ENCODE measurements at regions not wholly inside any gene's neighbourhood (a gene's known extent, or its start where the extent isn't known, plus 50 kb on each side); places are given as distances from the start of the nearest gene placed in this dataset.

DNA sequence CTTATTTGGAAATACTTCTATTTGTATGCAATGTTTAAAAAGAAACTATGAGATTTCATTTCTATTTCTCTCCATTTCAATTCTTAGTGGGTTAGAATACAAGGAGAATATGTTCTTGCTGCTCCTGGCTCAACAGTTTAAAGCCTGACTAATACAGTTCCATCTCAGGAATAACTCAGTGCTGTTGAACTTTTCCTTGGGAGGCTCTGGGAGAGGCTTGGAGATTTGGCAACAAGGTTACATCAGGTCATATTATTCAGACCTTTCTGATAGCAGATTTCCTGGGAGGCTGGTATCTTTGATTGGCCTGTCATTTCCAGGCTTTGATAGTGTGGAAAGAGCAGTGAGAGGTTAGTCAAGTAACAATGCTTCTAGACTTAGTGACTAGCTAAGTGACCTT is 481.7 kb upstream of the KLF4 start:
- no peak for DNase-seq

DNA sequence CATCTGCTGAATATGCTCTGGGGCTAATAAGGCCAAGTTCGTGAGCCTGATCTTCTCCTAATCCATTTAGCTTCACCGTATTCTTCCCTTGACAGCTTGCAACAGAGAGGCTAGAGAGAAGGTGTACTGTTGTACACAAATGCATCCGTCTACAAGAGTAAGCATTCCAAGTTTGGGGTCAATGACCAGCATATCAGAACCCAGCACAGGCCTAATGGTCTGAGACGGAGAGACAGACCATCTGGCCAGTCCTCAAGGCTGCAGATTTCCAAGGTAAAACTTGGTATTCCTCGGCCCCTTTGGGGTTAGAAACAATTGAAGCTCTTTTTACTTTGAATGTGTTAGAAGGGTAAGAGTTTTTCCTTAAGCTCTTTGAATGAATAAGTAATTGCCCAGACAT is 481.2 kb upstream of the KLF4 start:
- DNase-seq = no peak

DNA sequence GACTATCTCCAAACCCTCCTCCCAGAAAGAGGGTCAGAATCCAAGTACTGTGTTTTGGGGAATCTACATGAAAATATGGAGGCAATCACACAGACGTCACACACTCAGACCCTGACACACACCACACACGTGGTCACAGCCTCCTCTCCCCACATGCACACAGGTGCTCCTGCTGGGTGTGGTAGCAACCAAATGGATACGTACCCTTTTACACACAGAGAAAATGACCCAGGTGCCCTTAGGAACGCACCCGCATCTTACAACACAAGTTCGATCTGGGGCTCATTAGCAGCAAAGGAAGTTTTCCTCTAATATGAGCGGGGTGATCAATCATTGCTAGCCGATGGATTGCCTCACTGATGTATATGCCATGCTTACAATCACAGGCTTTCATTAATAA is 480.2 kb upstream of the KLF4 start:
- DNase-seq = no peak

DNA sequence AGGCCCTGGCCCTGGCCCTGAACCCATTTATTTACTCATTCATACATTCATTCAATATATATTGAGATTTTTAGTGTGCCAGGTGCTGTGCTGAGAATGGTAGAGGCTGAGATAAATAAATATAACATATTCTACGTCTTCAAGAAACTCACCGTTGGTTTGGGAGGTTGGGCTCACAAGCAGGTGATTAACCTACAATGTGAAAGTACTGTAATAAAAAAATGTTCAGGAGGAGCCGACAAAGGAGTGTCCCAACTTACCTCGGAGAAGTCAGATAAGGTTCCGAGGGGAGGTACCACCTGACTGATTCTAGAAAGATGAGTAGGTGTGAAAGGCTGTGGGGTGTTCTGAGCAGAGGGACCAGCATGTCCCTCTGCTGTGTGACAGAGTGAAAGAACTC is 479.6 kb upstream of the KLF4 start:
- no peak for DNase-seq

DNA sequence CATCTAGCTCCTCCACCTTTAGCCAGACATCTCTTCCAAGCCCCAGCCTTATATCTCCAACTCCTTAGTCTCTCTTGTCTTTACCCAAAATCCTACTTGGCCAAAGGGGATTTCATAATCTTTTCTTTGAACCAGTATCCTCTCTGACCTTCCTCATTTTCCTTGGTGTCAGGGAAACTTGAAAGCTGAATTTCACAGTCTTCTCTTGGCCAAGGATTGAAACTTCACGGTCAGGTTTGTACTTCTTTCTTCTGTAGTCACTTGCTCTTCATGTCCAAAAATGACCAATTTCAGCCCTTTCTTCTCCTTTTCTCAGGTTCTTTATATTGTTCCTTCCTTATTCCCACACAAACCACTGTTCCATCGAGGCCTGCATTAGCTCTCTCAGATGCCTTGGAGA is 473.7 kb upstream of the KLF4 start:
- DNase-seq = no peak

DNA sequence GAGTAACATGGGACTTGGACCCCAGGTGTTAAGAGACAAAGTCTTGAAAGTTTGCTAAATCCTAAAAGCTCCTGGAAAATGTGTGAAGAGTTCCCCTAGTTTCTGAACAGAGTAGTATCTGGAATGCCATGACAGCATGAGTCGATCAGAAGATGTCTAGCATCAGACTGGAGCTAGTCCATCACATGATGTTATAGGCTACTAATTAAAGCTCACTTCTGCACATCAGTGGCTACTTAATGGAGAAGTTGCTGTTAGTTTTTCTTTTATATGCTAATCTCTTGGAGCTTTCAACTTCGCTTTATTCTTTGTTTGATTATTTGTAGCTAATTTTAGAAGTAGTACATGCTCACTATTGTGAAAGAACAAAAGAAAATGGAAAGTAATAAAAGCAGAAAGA is 471.3 kb upstream of the KLF4 start:
- no peak for DNase-seq

DNA sequence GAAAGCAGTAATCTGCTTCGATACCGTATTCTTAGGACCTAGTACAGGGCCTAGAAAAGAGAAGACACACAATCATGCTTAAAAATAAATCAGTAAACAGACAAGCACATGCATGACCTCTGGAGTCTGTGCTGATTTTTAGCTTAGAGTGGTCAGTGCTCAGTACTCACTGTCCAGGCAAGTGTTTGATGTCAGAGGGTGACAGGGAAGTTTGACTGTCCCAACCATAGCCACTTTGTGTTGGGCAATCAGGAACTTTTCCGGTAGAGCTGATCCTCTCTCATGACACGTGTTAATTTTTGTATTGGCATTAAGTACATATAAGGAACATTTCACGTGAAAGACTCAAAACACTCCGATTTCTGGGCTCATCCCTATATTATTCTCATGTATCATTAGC is 464.7 kb upstream of the KLF4 start:
- DNase-seq = no peak

DNA sequence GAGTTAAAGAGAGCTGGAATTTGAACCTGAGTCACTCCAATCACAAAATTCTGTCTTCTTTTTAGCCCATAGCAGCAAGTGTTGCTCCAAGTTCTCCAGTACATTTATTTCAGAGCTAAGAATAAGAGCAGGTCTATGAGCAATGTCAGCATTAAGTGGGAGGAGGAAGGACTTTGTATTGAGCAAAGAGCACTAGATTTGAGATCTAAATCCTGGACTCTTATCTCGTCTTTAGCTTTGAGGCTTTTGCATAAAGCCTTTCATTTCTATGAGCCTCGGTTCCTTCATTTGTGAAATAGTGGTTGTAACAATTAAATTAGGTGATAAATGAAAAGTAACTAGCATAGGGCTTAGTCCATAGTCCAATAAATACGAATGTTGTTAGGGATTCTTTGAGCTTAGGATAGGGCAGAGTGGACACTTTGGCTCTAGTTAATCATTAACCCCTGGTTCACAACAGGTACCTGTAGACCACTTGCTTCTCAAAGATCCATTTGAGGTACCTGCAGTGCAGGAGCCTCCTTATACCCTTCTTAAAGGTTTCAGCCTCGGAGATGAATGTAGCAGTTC is 464.1 kb upstream of the KLF4 start:
- DNase-seq = no peak

DNA sequence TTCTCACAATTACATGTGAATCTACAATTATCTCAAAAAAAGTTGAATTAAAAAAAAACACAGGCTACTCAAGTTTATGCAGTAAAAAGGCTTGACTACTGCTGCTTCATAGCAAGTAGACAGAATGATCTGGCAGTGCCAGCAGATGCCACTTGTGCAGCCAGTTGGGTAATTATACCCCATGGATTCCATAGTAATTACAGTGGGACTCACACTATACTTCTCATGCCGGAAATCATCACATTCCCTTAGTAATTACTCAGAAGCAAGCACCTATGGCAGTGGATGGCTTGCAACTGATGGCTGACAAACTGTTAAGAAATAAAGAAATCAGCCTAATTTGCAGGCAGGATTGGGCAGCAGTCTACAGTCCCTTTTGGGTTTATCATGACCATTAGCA is 463.2 kb upstream of the KLF4 start:
- DNase-seq = no peak

DNA sequence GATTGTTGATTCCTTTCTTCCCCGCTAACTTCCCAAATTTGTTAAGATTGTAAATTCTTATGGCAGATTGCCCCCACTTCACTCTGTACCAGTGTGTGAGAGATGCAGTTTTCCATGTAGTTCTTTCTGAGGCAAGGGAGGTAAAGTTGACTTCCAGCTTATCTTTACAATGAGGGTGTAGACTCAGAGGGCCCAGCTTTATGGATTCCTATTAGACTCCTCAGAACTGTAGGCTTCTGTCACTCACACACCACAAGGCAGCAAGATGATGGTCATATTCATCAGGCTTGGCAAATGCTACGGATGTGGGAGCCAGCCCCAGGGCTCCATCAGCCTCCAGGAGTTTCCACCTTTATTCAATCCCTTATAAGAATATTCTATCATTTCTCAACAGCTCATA is 461.9 kb upstream of the KLF4 start:
- no peak for DNase-seq

DNA sequence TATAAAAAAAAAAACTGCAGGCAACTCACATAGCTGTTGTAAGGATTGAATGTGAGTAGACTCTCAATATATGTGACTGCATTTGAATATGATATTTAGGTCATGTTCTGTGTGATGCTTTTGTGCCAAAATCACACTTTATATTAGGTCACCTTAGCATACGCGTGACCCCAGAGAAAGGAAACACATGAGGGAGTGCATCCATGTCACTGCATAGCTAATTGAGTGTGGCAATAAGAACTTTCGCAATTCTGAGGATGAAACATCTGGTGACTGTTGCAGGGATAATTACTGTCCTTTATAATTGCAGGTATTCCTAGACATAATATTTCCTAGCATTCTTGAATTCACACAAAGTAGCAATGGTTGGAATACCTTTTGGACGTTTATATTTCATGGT is 459.5 kb upstream of the KLF4 start:
- no peak for DNase-seq

DNA sequence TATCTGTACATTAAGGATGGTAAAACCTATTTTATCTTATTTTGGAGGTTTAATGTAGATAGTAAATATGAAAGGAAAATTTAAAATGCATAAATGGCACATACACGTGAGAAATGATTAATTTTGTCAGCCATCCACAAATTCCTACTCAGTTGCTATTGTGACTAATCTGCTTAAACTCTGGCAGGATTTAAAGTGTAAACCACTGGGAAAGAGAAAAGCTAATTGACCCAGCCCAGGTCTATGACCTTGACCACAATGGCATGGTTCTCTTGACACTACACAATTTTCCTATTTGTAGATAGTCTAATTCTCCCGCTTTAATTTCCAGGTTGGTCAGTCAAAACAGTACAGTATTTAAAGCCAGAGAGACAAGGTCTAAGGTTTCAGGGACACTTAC is 459.0 kb upstream of the KLF4 start:
- no peak for DNase-seq

DNA sequence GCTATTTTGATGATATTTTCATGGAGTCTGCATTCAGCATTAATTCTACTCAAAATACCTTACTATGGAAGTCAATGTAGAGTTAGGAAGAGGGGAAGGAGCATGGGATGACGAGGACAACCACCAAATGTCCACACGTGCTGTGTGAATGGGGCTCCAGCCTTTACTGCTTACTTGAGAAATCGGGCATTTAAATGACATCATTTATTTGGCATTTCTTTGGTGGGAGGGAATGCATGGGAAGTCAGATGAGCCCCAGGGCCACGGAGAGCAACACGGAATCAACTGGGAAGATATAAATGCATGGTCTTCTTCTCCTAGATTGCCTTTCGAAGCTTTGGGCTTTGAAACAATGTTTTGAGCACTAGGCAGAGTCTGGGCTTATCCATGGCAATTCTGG is 458.5 kb upstream of the KLF4 start:
- DNase-seq = no peak

DNA sequence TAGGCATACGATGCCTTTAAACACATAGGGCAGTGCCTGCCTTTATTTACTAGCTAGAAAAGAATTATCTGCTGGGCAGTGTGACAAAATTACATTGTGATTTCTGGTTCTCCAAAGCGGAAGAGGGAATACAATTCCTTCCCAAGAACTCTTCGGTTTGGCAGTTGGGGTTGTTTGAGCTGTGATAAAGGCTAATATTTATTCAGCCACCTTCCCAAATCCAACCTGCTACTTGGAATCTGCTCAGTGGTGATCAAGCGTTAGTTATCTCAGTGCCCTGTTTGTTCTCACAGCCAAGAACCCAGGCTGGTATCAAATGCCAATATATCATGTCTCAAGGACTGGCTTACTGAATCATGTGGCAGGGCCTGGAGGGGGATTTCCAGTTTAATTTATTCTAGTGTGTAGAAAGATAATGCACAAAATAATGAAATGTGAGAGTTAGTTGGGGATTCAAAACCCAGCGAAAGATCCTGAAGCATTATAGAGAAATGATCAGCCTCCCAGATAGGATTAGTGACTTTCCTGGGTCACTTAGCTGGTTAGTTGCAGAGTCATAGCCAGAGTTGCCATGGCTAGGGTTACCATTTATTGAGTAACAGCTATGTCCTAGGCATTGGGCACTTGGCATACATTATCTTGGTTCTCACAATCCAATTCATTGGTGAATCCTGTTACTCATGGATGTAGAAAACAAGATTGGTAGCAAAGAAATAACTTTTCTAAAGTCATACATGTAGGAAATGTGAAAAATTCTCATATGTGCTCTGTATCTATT is 457.0 kb upstream of the KLF4 start:
- DNase-seq = no peak

DNA sequence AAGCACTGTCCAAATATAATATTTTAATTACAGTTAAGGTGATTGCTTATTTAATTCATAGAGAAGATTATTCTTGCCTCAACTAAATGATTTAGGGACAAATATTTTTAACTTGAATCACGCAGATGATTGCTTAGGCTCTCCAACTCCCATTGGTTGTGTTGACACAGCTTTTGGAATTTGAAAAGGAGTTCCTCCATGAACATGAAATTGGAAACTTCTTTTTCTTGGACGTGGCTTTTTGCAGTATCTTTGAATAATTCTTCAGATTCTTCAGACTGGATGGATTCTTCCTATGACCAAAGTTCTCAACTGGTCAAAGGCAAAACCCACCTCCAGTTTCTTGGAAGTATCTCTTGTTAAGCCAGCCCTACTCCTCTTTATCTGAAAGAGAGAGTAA is 456.4 kb upstream of the KLF4 start:
- no peak for DNase-seq

DNA sequence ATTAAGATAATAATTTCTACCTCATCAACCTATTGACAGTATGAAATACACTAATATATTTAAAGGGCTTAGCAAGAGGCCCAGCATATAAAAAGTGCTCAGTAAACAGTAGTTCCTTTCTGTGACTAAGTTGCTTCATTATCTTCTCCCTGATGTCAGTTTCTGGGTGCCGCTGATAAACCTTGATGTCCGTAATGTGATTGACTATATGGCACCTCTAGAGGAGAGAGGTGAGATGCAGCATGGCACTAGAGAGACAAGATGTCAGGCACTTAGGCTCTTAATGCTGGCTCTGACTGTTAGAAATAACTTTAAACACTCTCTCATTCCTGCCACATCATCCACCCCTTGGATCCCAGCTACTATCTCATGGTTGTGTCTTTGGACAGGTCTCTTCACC is 455.9 kb upstream of the KLF4 start:
- DNase-seq = no peak

DNA sequence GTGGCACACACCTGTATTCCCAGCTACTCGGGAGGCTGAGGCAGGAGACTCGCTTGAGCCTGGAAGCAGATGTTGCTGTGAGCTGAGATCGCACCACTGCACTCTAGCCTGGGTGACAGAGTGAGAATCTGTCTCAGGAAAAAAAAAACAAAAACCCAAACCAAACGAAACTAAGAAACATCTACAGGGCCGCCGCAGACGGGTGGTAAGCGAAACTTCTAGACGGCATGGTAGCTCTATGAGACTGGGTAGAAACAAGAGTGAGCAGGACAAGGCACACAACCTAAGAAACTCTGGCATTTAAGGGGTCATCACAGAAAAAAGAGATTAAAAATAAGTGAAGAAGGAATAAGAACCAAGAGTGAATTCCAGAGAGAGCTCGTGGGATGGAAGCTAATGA is 454.8 kb upstream of the KLF4 start:
- no peak for DNase-seq

DNA sequence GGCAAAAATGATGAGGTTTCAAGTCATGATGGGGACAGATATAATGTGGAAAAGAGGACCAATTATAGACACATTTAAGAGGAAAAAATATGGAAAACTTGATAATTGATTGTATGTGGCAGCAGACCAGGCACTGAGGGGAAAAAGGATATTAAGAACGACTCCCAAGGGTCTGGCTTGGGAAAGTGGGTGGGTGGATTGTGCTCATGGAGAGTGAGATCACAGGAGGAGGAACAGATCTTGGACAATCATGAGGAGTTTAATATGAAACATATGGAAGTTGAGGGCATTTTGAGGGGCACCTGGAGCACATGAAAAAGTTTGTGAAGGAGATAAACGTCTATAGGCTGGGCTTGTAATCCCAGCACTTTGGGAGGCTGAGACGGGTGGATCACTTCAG is 454.3 kb upstream of the KLF4 start:
- no peak for DNase-seq

DNA sequence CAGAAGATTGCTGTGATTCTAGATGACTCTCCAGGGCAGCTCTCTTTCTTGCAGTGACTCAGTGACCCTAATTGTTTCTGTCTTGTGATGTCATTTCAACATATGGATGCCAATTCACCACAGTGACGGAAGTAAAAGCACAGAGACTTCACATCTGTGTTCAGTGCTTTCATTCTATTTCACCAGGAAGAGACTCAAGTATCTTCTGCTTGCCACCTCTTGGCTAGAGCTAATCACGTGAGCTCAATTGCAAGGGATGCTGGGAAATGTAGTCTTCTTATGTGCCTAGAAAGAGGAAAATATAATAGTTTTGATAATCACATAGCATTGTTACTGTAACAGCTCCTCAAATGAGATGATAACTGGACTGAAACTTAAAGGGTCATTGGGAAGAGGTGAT is 453.3 kb upstream of the KLF4 start:
- no peak for DNase-seq

DNA sequence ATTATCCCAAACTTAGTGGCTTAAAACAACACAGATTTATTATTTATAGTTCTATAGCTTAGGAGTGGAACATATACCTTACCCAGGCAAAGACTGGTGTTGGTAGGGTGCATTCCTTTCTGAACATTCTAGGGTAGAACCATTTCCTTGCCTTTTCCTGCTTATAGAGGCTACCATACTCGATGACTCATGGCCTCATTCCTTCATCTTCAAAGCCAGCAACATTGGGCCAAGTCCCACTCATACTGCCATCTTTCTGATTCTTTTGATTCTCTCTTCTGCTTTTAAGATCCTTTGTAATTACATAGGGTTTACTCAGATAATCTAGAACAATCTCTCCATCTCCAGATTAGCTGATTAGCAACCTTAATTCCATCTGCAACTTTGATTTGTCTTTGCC is 452.7 kb upstream of the KLF4 start:
- no peak for DNase-seq

DNA sequence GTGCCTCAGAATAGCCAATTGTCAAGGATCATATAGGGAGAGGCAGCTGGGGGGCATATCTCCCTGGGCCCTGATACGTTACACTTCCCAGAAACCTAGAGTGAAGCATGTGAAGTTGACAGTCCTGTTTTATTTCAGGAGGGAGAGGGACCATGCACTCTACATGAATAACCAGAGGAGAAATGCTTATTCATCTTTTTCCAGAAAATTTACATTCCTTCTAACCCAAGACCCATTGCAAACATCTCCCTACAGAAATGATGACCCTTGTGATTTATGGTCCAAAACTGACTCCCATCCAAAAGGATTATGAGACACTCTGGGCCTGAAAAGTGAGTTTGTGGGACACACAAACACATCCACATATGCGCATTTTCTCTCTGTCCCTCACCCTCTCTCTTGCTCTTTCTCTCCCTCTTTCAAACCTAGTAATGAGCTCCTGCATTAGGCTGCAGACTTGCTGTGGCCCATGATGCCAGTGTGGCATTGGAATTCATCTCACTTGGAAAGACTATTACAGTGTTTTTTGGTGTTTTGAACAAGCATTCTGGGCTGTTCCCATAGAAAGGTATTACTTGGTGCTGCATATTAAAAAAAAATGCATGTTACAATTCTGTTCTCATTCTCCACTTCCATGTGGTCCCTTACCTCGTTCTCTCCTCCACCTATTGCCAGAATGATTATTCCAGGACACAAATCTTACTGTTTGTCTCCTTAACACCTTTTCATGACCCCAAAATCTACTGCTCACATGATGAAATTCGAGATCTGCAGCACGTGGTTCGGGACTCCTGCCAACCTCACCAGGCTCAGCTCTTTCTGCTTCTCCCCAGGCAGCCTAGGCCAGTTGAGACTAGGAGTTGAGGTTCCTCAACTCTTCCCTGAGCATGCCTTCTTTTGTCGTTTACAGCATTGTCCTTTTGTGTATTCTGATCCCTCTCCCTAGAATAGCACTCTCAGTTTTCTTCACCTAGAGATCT is 451.3 kb upstream of the KLF4 start:
- no peak for DNase-seq

DNA sequence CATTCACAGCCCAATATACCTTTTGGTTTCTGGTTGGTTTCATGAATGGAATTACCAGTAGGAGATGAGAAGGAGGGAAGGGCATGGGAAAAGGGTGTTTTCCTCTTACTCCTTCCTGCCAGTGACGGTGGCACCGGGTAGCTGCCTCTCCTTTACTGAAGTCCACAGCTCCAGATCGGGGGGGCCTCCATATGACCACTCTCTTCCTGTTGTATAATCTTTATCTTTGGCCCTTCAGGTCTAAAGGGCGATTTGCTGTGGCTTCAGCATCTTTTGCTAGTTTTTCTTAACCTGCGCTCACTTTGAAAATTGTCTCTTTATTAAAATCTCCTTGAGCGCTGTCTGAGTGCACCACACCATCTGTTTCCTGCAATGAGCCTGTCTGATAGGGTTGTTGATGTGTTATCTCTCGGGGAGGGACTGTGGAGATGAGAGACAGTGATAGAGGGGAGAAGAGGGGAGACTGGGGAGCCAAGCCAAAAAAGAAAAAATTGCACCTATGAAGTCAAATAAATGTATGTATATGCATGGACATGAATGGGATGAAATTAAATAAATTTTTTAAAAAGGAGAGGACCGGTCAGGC is 449.3 kb upstream of the KLF4 start:
- no peak for DNase-seq

DNA sequence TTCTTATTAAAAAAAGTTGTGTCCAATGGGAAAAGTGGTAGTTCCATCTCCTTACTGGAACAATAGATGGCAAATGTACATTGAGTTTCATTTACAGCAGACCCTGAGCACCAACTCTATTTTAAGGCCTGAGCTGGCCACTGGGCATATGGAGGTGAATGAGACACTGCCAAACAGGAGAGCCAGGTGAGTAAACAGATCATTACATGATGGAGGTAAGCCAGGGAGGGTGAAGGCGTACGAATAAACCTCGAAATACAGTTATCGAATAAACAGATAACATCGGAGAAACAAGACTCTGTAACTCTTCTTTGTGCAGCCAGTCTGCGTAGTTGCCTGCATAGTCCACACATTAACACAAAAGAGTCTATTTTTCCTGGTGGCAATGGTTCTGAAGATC is 446.4 kb upstream of the KLF4 start:
- no peak for DNase-seq

DNA sequence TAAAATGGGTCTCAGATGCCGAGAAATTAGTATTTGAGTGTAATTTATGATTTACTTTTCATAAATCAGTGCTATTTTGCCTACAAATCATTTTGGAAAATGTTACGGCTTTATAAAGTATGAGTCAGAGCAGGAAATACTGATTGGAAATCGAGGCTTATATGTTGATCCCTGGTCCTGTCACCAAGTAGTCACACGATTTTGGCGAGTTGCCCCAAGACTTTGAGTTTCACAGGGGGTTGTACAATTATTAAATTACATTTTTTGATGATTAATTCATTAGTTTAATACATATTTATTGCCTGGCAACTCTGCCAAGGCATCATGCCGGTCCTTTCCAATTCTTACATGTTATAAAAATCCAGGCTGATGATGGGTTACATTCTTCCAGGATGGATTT is 443.9 kb upstream of the KLF4 start:
- DNase-seq = no peak

Data from NCI-H526 treated with DMSO at 0.1 percent for 48 hours (cell line).